H1 (cell line): ENCODE measurements at regions not wholly inside any gene's neighbourhood (a gene's known extent, or its start where the extent isn't known, plus 50 kb on each side); places are given as distances from the start of the nearest gene placed in this dataset.

Source experiments
- CHD2 ChIP-seq: IDR thresholded peaks from 2 replicates; pipeline ENCODE4 v1.6.1; 2012; ENCODE audit warnings: low read length, improper control_type of control experiment
- EZH2 ChIP-seq: fragments of 200-600 bp; sonication (generic); IDR thresholded peaks from 2 replicates; pipeline ENCODE4 v1.7.1; 2012; ENCODE audit warnings: low read depth, mild to moderate bottlenecking, moderate library complexity, low read length, inconsistent platforms; ENCODE audit not compliant: severe bottlenecking
- GTF2F1 ChIP-seq: IDR thresholded peaks from 2 replicates; pipeline ENCODE4 v1.6.1; 2012; ENCODE audit warnings: low read depth, low read length, improper control_type of control experiment, borderline replicate concordance
- KDM4A ChIP-seq: IDR thresholded peaks from one replicate; pipeline ENCODE4 v1.7.1; 2012; ENCODE audit warnings: low read depth, mild to moderate bottlenecking, moderate library complexity, low read length, inconsistent platforms; ENCODE audit not compliant: severe bottlenecking
- RAD21 ChIP-seq, 2 experiments: IDR thresholded peaks in 1 of 2; conservative IDR thresholded peaks in 1 of 2; 2 replicates each; pipeline ENCODE4 v1.6.1; 2011; ENCODE audit warnings: low read depth in 2 of 2, low read length in 2 of 2, improper control_type of control experiment in 1 of 2, inconsistent platforms in 1 of 2, mild to moderate bottlenecking in 1 of 2, moderate library complexity in 1 of 2
- RFX5 ChIP-seq: IDR thresholded peaks from 2 replicates; pipeline ENCODE4 v1.6.1; 2011; ENCODE audit warnings: low read depth, low read length, improper control_type of control experiment, borderline replicate concordance
- SIRT6 ChIP-seq: IDR thresholded peaks from one replicate; pipeline ENCODE4 v1.7.1; 2012; ENCODE audit warnings: low read length, inconsistent platforms
- SP1 ChIP-seq: IDR thresholded peaks from 2 replicates; pipeline ENCODE4 v1.6.1; 2011; ENCODE audit warnings: low read depth, low read length
- SP2 ChIP-seq: IDR thresholded peaks from 2 replicates; pipeline ENCODE4 v1.6.1; 2012; ENCODE audit warnings: mild to moderate bottlenecking, low read length, inconsistent platforms
- TAF7 ChIP-seq: optimal IDR thresholded peaks from 2 replicates; pipeline ENCODE3; 2011; ENCODE audit warnings: low read depth, mild to moderate bottlenecking, inconsistent platforms, low read length, moderate library complexity, borderline replicate concordance
- TF ChIP-seq, protein P1 (sequence below): fragments of 300-600 bp; sonication (generic); IDR thresholded peaks from 2 replicates; pipeline ENCODE4 v1.7.1; 2012; ENCODE audit warnings: low read length, moderate library complexity, mild to moderate bottlenecking, inconsistent platforms; ENCODE audit not compliant: insufficient replicate concordance
- TF ChIP-seq, protein P2 (sequence below): IDR thresholded peaks from 2 replicates; pipeline ENCODE4 v1.6.1; 2012; ENCODE audit warnings: inconsistent platforms

DNA sequence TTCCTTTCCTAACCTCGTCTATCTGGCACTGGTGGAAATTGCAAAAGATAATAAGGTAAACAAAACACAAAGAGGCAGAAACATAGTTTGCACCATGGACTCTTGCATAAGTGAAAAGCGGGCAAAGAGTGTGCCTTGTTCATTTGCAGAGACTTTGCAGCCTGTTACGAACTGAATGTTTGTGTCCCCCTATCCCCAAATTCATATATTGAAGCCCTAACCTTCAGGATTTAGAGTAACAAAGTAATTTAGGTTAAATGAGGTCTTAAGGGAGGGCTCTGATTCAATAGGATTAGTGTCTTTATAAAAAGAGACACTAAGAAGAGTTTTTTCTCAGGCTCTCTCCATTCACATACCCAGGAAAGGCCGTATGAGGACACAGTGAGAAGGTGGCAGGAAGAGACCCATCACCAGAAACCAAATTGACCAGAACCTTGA is 52.1 kb upstream of the FAM169A start (continued):
- TF ChIP-seq, protein P1, sequence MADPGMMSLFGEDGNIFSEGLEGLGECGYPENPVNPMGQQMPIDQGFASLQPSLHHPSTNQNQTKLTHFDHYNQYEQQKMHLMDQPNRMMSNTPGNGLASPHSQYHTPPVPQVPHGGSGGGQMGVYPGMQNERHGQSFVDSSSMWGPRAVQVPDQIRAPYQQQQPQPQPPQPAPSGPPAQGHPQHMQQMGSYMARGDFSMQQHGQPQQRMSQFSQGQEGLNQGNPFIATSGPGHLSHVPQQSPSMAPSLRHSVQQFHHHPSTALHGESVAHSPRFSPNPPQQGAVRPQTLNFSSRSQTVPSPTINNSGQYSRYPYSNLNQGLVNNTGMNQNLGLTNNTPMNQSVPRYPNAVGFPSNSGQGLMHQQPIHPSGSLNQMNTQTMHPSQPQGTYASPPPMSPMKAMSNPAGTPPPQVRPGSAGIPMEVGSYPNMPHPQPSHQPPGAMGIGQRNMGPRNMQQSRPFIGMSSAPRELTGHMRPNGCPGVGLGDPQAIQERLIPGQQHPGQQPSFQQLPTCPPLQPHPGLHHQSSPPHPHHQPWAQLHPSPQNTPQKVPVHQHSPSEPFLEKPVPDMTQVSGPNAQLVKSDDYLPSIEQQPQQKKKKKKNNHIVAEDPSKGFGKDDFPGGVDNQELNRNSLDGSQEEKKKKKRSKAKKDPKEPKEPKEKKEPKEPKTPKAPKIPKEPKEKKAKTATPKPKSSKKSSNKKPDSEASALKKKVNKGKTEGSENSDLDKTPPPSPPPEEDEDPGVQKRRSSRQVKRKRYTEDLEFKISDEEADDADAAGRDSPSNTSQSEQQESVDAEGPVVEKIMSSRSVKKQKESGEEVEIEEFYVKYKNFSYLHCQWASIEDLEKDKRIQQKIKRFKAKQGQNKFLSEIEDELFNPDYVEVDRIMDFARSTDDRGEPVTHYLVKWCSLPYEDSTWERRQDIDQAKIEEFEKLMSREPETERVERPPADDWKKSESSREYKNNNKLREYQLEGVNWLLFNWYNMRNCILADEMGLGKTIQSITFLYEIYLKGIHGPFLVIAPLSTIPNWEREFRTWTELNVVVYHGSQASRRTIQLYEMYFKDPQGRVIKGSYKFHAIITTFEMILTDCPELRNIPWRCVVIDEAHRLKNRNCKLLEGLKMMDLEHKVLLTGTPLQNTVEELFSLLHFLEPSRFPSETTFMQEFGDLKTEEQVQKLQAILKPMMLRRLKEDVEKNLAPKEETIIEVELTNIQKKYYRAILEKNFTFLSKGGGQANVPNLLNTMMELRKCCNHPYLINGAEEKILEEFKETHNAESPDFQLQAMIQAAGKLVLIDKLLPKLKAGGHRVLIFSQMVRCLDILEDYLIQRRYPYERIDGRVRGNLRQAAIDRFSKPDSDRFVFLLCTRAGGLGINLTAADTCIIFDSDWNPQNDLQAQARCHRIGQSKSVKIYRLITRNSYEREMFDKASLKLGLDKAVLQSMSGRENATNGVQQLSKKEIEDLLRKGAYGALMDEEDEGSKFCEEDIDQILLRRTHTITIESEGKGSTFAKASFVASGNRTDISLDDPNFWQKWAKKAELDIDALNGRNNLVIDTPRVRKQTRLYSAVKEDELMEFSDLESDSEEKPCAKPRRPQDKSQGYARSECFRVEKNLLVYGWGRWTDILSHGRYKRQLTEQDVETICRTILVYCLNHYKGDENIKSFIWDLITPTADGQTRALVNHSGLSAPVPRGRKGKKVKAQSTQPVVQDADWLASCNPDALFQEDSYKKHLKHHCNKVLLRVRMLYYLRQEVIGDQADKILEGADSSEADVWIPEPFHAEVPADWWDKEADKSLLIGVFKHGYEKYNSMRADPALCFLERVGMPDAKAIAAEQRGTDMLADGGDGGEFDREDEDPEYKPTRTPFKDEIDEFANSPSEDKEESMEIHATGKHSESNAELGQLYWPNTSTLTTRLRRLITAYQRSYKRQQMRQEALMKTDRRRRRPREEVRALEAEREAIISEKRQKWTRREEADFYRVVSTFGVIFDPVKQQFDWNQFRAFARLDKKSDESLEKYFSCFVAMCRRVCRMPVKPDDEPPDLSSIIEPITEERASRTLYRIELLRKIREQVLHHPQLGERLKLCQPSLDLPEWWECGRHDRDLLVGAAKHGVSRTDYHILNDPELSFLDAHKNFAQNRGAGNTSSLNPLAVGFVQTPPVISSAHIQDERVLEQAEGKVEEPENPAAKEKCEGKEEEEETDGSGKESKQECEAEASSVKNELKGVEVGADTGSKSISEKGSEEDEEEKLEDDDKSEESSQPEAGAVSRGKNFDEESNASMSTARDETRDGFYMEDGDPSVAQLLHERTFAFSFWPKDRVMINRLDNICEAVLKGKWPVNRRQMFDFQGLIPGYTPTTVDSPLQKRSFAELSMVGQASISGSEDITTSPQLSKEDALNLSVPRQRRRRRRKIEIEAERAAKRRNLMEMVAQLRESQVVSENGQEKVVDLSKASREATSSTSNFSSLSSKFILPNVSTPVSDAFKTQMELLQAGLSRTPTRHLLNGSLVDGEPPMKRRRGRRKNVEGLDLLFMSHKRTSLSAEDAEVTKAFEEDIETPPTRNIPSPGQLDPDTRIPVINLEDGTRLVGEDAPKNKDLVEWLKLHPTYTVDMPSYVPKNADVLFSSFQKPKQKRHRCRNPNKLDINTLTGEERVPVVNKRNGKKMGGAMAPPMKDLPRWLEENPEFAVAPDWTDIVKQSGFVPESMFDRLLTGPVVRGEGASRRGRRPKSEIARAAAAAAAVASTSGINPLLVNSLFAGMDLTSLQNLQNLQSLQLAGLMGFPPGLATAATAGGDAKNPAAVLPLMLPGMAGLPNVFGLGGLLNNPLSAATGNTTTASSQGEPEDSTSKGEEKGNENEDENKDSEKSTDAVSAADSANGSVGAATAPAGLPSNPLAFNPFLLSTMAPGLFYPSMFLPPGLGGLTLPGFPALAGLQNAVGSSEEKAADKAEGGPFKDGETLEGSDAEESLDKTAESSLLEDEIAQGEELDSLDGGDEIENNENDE = no peak
- TF ChIP-seq SP2 (no peak), SIRT6 (no peak), KDM4A (no peak), RFX5 (no peak), TAF7 (no peak), SP1 (no peak), GTF2F1 (no peak), RAD21 (IDR thresholded peaks at IDR 0.05 in 1 of 2, conservative IDR thresholded peaks at IDR 0.05 in 1 of 2; ENCODE audit: low read depth in 2 of 2, low read length in 2 of 2) (no peak), CHD2 (no peak), EZH2 (no peak)
- TF ChIP-seq, protein P2, sequence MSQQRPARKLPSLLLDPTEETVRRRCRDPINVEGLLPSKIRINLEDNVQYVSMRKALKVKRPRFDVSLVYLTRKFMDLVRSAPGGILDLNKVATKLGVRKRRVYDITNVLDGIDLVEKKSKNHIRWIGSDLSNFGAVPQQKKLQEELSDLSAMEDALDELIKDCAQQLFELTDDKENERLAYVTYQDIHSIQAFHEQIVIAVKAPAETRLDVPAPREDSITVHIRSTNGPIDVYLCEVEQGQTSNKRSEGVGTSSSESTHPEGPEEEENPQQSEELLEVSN = no peak
